Tibial artery (tissue), 4 donors: ENCODE measurements at regions not wholly inside any gene's neighbourhood (a gene's known extent, or its start where the extent isn't known, plus 50 kb on each side); places are given as distances from the start of the nearest gene placed in this dataset.

Source experiments
- DNase-seq, 2 donors: peaks; one replicate each; pipeline ENCODE4 v3.0.0-alpha.2; 2019
- H3K27ac ChIP-seq, 2 donors: fragments of 200-600 bp; sonication (generic) in 1 of 2; 1 replicate in 1 of 2; 2 replicates in 1 of 2; pipeline ENCODE4 v1.5.1; 2018 to 2019; ENCODE audit warnings: mild to moderate bottlenecking in 1 of 2
- H3K27me3 ChIP-seq, 2 donors: fragments of 200-600 bp; sonication (generic) in 1 of 2; one replicate each; pipeline versions ENCODE4 v1.5.1 to v1.6.0; 2016 to 2019
- H3K36me3 ChIP-seq, 3 donors: fragments of 200-600 bp; sonication (generic) in 2 of 3; one replicate each; pipeline ENCODE4 v1.5.1; 2016 to 2019; ENCODE audit warnings: mild to moderate bottlenecking in 2 of 3
- H3K4me1 ChIP-seq, 4 donors: fragments of 200-600 bp; sonication (generic) in 2 of 4; 1 replicate in 3 of 4; 2 replicates in 1 of 4; pipeline ENCODE4 v1.5.1; 2016 to 2019
- H3K4me3 ChIP-seq, 2 donors: fragments of 200-600 bp; sonication (generic) in 1 of 2; 1 replicate in 1 of 2; 2 replicates in 1 of 2; pipeline ENCODE4 v1.5.1; 2018 to 2019; ENCODE audit warnings: mild to moderate bottlenecking in 2 of 2
- H3K9me3 ChIP-seq, 3 donors: fragments of 200-600 bp; sonication (generic) in 1 of 3; one replicate each; pipeline ENCODE4 v1.5.1; 2016 to 2019
- intact Hi-C: fragments of 100-400 bp; cut with DNase I; formaldehyde crosslinking; loops from one replicate; pipeline ENCODE4 v1.15.0; 2023; ENCODE audit warnings: low total_unique reads
- TF ChIP-seq, protein P1 (sequence below), 2 experiments: fragments of 200-600 bp in 1 of 2; fragments of 450-650 bp in 1 of 2; IDR thresholded peaks; one replicate each; pipeline ENCODE4 v1.5.1; 2017 to 2019; ENCODE audit warnings: antibody characterized with exemption in 2 of 2, mild to moderate bottlenecking in 1 of 2, moderate library complexity in 1 of 2

DNA sequence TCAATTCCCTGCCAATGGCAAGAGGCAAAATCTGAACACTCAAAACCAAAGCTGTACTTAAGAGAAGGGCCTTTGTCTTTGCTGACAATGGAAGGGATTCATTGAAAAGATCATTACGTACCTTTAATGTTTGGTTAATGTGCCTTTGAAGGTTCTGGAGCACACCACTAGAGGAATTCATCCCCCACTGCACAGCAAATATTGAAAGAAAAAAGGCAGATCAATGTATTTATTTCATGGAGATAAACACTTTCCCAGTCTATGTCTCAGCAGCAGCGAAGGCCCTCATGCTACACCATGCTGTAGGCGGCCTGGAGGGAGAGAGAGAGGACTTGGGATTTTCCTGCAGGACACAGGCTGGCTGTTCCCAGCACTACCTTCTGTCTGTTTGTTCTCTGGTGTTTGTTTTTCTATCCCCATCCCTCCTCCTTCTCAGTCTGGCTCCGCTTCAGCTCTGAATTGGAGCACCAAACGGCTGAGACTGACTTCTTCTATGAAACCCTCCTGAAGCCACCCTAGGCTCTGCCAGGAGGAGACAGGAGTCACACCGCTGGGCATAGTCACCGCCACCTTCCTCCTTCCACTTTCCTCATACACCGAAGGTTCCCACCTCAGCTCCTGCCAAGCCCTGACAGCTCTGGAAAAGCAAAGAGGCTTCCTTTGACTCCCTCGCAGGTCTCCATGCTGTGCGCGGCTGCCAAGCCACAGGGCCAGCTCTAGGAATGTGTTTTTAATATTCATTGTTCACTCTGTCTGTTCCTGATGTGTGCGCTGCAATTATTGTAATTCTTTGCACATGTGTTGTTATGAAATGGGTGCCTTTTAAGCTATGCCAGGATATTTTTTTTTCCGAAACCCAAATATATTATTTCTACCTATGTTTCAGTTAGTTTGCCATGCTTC is 301.5 kb downstream of the FZD1 start:
- peak overlapping the region in 1 of 2 donors; percentile 34 for H3K27ac ChIP-seq
- H3K9me3 ChIP-seq, result no peaks in the 10 kb centered on the region
- no peaks in the 10 kb centered on the region for H3K36me3 ChIP-seq

DNA sequence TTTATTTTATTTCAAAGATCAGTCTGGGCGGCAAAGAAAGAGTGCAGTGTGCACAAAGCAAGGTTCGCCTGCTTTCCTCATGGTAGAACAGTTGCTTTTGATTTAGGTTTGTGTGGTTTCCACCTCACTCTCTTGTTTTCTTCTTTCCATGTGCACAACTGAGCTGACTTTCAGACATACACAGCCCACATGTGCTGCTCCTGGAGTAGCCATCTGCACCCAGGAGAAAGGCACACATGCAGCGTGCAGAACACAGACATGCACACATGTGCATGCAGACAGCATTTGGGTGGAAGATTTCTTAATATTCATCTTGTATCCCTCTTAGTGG is 302.1 kb downstream of the FZD1 start:
- Histone ChIP-seq H3K36me3 (no peaks in the 10 kb centered on the region), H3K9me3 (no peaks in the 10 kb centered on the region), H3K4me3 (no peak overlapping the region), H3K27me3 (no peaks in the 10 kb centered on the region), H3K27ac (no peak overlapping the region), H3K4me1 (peaks cover 0 to 45% (median 18%) of the 10 kb centered on the region in 4 donors)
- intact Hi-C loops, result no loop called here
- no peak for DNase-seq
- TF ChIP-seq, protein P1, sequence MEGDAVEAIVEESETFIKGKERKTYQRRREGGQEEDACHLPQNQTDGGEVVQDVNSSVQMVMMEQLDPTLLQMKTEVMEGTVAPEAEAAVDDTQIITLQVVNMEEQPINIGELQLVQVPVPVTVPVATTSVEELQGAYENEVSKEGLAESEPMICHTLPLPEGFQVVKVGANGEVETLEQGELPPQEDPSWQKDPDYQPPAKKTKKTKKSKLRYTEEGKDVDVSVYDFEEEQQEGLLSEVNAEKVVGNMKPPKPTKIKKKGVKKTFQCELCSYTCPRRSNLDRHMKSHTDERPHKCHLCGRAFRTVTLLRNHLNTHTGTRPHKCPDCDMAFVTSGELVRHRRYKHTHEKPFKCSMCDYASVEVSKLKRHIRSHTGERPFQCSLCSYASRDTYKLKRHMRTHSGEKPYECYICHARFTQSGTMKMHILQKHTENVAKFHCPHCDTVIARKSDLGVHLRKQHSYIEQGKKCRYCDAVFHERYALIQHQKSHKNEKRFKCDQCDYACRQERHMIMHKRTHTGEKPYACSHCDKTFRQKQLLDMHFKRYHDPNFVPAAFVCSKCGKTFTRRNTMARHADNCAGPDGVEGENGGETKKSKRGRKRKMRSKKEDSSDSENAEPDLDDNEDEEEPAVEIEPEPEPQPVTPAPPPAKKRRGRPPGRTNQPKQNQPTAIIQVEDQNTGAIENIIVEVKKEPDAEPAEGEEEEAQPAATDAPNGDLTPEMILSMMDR (IDR thresholded peaks at IDR 0.05), result no peak

More for the DNA sequence above, 301.5 kb downstream of the FZD1 start:
- H3K4me1 ChIP-seq, result peaks cover 0 to 39% (median 16%) of the 10 kb centered on the region in 4 donors
- H3K27me3 ChIP-seq, result no peaks in the 10 kb centered on the region
- H3K4me3 ChIP-seq, result no peak overlapping the region
- no peak for DNase-seq
- intact Hi-C loops, result no loop called here
- TF ChIP-seq, protein P1 (IDR thresholded peaks at IDR 0.05), result no peak

DNA sequence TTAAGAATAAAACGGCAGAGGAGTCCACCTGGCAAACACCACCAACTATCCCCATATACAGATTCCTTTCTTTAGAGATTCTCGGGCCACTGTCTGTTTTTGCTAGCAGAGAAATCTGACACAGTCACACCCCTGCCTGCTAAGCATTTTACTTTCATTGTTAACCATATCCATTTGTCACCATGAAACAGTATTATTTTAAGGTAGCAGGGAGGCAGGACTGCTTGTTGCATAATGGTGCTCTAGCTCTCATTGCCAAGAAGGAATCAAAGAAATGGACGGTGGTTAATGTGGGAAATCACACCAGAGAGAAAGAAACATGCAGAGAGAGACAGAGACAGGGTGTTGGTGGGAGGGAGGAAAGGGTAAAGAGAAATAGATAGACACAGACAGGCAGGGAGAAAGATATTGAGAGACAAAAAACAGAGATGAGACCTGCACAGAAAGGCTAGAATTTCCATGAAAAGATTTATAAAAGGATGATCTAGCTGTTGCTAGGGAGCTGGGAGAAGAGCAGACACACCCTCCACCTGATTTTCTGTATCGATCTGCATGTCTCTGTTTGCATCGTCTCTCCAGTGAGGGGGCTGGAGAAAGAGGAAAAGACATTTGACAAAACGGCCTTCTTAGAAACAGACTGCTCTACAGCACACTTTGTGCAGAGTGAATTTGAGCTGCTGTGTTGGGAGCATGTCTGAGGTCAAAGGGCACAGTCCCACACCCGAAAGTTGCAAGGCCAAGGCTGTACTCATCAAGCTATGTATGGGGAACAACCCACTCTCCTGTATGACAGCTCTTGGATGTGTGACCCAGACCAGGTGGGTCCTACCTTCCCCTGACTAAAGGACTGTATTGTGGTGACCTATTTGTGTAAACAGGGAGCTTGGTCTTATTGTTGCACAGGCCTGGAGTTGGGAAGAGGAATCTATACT is 303.1 kb downstream of the FZD1 start:
- Histone ChIP-seq H3K4me3 (no peak overlapping the region), H3K4me1 (peaks cover 0 to 53% (median 19%) of the 10 kb centered on the region in 4 donors), H3K27me3 (no peaks in the 10 kb centered on the region), H3K27ac (no peak overlapping the region), H3K36me3 (no peaks in the 10 kb centered on the region), H3K9me3 (no peaks in the 10 kb centered on the region)
- no peak for DNase-seq
- intact Hi-C loops, result no loop called here
- TF ChIP-seq, protein P1 (IDR thresholded peaks at IDR 0.05), result no peak

DNA sequence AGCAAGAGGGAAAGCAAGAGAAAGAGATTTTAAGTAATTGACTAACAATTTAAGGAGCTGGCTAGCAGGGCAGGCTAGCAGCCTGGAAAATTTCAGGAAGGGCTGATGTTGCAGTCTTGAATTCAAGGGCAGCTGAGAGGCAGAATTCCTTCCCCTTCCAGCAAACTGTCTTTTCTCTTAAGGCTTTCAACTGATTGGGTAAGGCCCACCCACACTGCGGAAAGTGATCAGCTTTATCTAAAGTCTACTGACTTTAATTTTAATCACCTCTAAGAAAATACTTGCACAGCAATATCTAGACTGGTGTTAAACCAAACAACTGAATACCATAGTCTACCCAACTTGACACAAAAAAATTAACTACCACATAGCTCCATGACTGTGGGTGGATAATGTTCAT is 303.9 kb downstream of the FZD1 start:
- H3K36me3 ChIP-seq, result no peaks in the 10 kb centered on the region
- no peak overlapping the region for H3K27ac ChIP-seq
- TF ChIP-seq, protein P1 (IDR thresholded peaks at IDR 0.05), result no peak
- H3K9me3 ChIP-seq, result no peaks in the 10 kb centered on the region
- DNase-seq, result no peak
- peaks cover 0 to 59% (median 21%) of the 10 kb centered on the region in 4 donors for H3K4me1 ChIP-seq
- no peaks in the 10 kb centered on the region for H3K27me3 ChIP-seq
- intact Hi-C loops, result no loop called here
- H3K4me3 ChIP-seq, result no peak overlapping the region

DNA sequence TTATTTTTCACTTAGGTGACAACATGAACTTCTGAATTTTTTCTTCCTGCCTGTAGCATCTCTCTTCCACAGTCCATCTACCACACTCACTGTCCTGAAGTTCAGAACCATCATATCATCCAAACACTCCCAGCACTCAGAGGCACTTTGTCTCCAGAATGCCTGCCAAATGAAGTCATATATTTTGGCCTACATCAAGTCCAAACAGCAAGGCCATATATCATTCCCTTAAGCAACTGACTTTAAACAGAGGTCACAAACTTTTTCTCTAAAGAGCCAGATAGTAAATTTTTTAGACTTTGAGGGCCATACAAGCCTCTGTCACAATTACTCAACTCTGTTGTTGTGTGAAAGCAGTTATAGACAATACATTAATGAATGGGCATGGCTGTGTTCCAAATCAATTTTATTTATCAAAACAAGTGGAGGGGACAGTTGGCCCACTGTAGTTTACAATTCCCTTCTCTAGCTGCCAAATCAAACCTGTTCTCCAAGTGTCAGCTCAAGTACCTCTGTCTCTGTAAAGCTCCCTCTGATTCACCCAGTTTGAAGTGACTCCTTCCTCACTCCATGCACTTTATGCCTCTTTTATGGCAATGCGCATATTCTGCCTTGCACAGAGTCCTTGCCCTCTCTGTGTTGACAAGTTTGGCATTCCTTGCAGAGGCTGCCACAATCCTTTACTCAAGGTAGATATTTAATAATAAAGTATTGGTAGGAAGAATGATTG is 305.7 kb downstream of the FZD1 start:
- Histone ChIP-seq H3K27me3 (no peaks in the 10 kb centered on the region), H3K4me3 (no peak overlapping the region), H3K9me3 (no peaks in the 10 kb centered on the region), H3K36me3 (no peaks in the 10 kb centered on the region), H3K27ac (peak overlapping the region in 1 of 2 donors; percentile 17), H3K4me1 (peaks cover 0 to 61% (median 21%) of the 10 kb centered on the region in 4 donors)
- TF ChIP-seq, protein P1 (IDR thresholded peaks at IDR 0.05), result no peak
- no peak for DNase-seq
- intact Hi-C loops, result no loop called here
